NT2/D1 (cell line): ENCODE measurements at regions not wholly inside any gene's neighbourhood (a gene's known extent, or its start where the extent isn't known, plus 50 kb on each side); places are given as distances from the start of the nearest gene placed in this dataset.

Experiments
- DNase-seq: peaks from one replicate; pipeline ENCODE4 v3.0.0-alpha.2; 2011; ENCODE audit warnings: low read depth, low spot score
- H3K27me3 ChIP-seq: 2 replicates; pipeline ENCODE4 v1.6.0; 2011; ENCODE audit warnings: mild to moderate bottlenecking; ENCODE audit not compliant: insufficient read length, insufficient read depth
- H3K36me3 ChIP-seq: 2 replicates; pipeline ENCODE4 v1.6.1; 2011; ENCODE audit warnings: mild to moderate bottlenecking, low read length, mixed read lengths; ENCODE audit not compliant: insufficient read depth, insufficient read length
- H3K4me1 ChIP-seq: 2 replicates; pipeline ENCODE4 v1.5.1; 2011; ENCODE audit not compliant: insufficient read depth, insufficient read length
- H3K4me3 ChIP-seq: 2 replicates; pipeline ENCODE4 v1.5.1; 2011; ENCODE audit warnings: low read depth; ENCODE audit not compliant: insufficient read length
- H3K9ac ChIP-seq: 2 replicates; pipeline ENCODE4 v1.6.0; 2011; ENCODE audit warnings: low read depth; ENCODE audit not compliant: insufficient read length
- H3K9me3 ChIP-seq: 2 replicates; pipeline ENCODE4 v1.5.1; 2011; ENCODE audit warnings: mild to moderate bottlenecking, low read length; ENCODE audit not compliant: insufficient read depth
- SUZ12 ChIP-seq: IDR thresholded peaks from 2 replicates; pipeline ENCODE4 v1.6.1; 2011; ENCODE audit not compliant: insufficient read length, insufficient read depth; ENCODE audit errors: extremely low read depth
- YY1 ChIP-seq: IDR thresholded peaks from 2 replicates; pipeline ENCODE4 v1.6.1; 2011; ENCODE audit not compliant: insufficient read length, insufficient read depth
- ZNF274 ChIP-seq: IDR thresholded peaks from 2 replicates; pipeline ENCODE4 v1.6.1; 2011; ENCODE audit warnings: mild to moderate bottlenecking, low read depth, low read length

DNA sequence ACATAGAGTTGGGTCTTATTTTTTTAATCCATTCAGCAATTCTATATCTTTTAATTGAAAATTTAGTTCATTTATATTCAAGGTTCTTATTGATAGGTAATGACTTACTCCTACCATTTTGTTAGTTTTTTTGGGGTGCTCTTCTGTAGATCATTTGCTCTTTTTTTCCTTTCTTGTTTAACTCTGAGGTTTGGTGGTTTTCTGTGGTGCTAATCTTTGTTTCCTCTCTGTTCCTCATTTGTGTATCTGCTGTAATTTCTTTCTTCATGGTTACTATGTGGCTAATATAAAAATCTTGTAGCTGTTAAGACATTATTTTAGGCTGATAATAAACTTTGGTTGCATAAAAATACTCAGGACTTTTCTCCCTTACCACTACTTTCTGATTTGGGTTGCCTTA lies 181.6 kb upstream of the DMRTA1 start:
- no peaks in the 10 kb centered on the region for H3K36me3 ChIP-seq

DNA sequence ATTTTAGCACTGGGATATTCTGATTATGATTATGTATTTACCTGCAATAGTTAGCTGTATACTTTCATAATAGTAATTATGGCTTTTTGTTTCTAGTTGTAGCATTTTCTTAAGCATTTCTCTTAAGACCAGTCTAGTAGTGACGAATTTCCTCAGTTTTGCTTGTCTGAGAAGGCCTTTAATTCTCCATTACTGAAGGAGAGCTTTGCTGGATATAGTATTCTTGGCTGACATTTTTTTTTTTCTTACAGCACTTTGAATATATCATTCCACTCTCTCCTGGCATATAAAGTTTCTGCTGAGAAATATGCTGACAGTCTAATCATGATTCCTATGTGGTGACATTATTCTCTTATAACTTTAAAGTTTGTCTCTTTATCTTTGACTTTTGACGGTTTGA lies 181.1 kb upstream of the DMRTA1 start:
- H3K36me3 ChIP-seq: no peaks in the 10 kb centered on the region
- H3K4me1 ChIP-seq: no peaks in the 10 kb centered on the region
- DNase-seq: no peak
- no peak for TF ChIP-seq SUZ12
- TF ChIP-seq ZNF274: no peak
- no peak for TF ChIP-seq YY1
- no peaks in the 10 kb centered on the region for H3K27me3 ChIP-seq
- H3K9me3 ChIP-seq: peaks cover 15% of the 10 kb centered on the region
- H3K9ac ChIP-seq: no peak overlapping the region
- no peak overlapping the region for H3K4me3 ChIP-seq

More for the DNA sequence above, 181.6 kb upstream of the DMRTA1 start:
- Histone ChIP-seq H3K4me1 (no peaks in the 10 kb centered on the region), H3K9ac (no peak overlapping the region), H3K4me3 (no peak overlapping the region), H3K9me3 (peaks cover 15% of the 10 kb centered on the region), H3K27me3 (no peaks in the 10 kb centered on the region)
- TF ChIP-seq YY1: no peak
- no peak for TF ChIP-seq SUZ12
- no peak for TF ChIP-seq ZNF274
- no peak for DNase-seq

DNA sequence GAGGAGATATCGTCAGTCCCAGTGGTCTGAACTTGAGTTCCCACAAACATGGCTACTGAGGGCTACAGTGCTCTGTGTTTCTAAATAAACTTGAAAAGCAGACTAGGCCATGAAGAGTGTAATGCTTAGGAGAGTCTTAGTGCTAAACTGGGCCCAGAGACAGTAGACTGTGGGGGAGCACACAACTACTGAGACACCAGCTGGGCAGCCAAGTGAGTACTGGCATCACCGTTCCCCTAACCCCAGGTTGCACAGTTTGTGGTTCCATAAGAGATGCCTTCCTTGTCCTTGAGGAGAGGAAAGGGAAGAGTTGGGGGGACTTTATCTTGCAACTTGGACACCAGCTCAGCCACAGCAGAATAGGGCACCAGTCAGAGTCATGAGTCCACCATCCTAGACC lies 172.1 kb upstream of the DMRTA1 start:
- H3K4me1 ChIP-seq: no peaks in the 10 kb centered on the region
- no peaks in the 10 kb centered on the region for H3K9me3 ChIP-seq
- no peak overlapping the region for H3K4me3 ChIP-seq
- no peak overlapping the region for H3K9ac ChIP-seq
- H3K36me3 ChIP-seq: no peaks in the 10 kb centered on the region
- no peak for TF ChIP-seq YY1
- TF ChIP-seq SUZ12: no peak
- TF ChIP-seq ZNF274: no peak
- H3K27me3 ChIP-seq: no peaks in the 10 kb centered on the region
- no peak for DNase-seq

DNA sequence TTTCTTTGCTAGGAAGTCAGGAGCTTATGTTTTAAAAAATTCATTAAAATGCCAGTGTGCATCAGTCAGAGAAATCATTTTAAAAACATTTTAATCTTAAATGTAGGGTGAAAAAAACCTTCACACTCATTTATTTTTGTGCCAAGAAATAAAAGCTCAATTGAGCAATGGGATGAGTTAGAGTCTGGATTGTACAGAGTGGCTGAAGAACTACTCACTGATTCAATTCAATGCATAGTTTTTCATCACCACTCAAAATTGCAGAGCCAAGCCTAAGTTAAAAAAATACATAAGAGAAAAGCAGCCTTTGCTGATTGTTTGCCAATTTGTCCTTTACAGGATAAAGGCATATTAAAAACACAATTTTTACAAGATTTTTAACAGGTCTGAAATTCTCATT lies 168.2 kb upstream of the DMRTA1 start:
- Histone ChIP-seq H3K36me3 (no peaks in the 10 kb centered on the region), H3K27me3 (no peaks in the 10 kb centered on the region), H3K4me3 (no peak overlapping the region), H3K4me1 (no peaks in the 10 kb centered on the region), H3K9me3 (no peaks in the 10 kb centered on the region), H3K9ac (no peak overlapping the region)
- no peak for TF ChIP-seq SUZ12
- TF ChIP-seq ZNF274: no peak
- no peak for TF ChIP-seq YY1
- DNase-seq: no peak

DNA sequence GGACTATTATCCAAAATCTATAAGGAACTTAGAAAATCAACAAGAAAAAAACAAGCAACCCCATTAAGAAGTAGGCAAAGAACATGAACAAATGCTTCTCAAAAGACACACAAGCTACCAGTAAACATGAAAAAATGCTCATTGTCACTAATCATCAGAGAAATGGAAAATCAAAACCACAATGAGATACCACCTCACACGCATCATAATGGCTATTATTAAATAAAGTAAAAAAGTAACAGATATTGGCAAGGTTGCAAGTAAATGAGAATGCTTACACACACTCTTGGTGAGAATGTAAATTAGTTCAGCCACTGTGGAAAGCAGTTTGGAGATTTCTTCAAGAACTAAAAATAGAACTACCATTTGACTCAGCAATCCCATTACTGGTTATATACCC lies 167.0 kb upstream of the DMRTA1 start:
- Histone ChIP-seq H3K27me3 (no peaks in the 10 kb centered on the region), H3K4me3 (no peak overlapping the region), H3K4me1 (no peaks in the 10 kb centered on the region), H3K9ac (no peak overlapping the region), H3K9me3 (no peaks in the 10 kb centered on the region), H3K36me3 (no peaks in the 10 kb centered on the region)
- no peak for TF ChIP-seq SUZ12
- TF ChIP-seq YY1: no peak
- TF ChIP-seq ZNF274: no peak
- no peak for DNase-seq

DNA sequence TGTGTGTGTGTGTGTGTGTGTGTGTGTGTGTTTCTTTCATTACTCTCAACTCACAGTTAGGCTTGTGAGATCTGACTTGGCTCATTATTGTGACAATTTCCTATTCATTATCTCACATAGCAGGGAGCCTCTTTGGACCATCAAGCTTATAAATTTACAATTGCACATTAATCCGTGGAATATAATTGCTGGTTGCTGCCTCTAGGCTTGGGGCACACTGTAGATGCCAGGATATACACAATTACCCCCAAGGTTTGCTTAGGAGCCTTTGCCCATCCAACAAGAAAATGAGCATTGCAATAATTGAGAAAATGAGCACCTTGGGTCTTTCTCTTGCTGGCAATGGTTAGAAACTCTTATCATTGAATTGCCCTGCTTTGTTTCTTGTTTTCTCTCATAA lies 161.6 kb upstream of the DMRTA1 start:
- Histone ChIP-seq H3K4me1 (no peaks in the 10 kb centered on the region), H3K4me3 (no peak overlapping the region), H3K27me3 (no peaks in the 10 kb centered on the region), H3K36me3 (no peaks in the 10 kb centered on the region), H3K9me3 (no peaks in the 10 kb centered on the region), H3K9ac (no peak overlapping the region)
- TF ChIP-seq ZNF274 (no peak), SUZ12 (no peak), YY1 (no peak)
- no peak for DNase-seq

DNA sequence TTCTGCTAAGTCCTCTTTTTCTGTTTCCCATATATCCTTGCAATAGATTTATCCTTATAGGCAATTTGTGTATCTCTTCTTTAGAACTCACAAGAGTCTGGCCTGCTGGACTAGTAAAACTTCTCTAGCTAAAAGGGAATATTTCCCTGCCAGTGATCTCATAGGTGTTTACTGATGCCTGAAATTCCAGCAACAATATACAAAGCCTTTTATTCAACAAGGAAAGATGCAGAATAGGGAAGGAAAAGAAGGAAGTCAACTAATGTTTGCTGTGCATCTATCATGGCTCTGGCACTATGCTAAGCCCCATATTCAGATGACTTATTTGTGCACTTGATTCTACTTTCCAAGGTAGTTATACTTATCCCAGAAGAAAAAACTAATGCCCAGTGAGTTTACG lies 160.0 kb upstream of the DMRTA1 start:
- no peak overlapping the region for H3K4me3 ChIP-seq
- no peak overlapping the region for H3K9ac ChIP-seq
- no peaks in the 10 kb centered on the region for H3K27me3 ChIP-seq
- TF ChIP-seq YY1 (no peak), SUZ12 (no peak), ZNF274 (no peak)
- H3K9me3 ChIP-seq: no peaks in the 10 kb centered on the region
- H3K4me1 ChIP-seq: no peaks in the 10 kb centered on the region
- no peak for DNase-seq
- no peaks in the 10 kb centered on the region for H3K36me3 ChIP-seq

DNA sequence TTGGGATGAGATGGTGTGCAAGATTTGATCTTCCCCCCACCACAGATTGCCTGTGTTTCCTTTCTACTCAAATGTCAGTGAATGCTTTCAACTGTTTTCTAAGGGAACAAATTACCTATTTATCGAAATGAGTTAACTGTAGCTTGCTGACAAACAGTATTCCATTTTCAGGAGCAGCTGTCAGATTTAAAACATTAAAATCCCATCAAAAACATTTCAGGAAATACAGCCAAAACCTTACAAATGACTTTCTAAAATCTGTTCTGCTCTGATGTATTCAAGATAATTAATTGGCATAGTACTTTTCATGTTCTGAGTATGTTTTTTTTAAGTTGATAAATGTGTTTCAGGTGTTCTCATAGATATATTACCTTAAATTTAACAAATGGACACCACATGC lies 158.0 kb upstream of the DMRTA1 start:
- H3K36me3 ChIP-seq: no peaks in the 10 kb centered on the region
- TF ChIP-seq ZNF274 (no peak), YY1 (no peak), SUZ12 (no peak)
- no peaks in the 10 kb centered on the region for H3K9me3 ChIP-seq
- H3K4me1 ChIP-seq: no peaks in the 10 kb centered on the region
- no peaks in the 10 kb centered on the region for H3K27me3 ChIP-seq
- no peak for DNase-seq
- H3K9ac ChIP-seq: no peak overlapping the region
- H3K4me3 ChIP-seq: no peak overlapping the region
